ENCODE measurements at regions not wholly inside any gene's neighbourhood (a gene's known extent, or its start where the extent isn't known, plus 50 kb on each side); places are given as distances from the start of the nearest gene placed in this dataset.

DNA sequence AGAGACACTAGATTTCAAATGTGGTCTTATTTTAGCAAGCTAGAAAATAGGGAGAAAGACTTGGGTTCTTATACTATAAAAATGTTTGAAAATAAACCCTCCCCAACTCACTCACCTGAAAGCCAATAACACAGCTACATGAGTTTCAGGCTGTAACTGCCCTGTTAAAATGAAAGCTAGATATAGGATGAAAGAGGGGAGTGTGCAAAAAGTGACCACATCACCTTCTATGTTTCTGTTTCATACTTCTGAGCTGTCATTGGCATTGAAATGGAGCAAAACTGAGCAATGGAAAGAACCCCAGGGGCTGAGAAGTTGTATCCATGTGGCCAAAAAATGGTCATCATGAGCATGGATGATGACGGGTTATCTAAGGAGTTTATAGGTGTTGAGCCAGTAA lies 148.1 kb upstream of the TENT5A start:
- no peak for TF ChIP-seq RAD21 (IDR thresholded peaks at IDR 0.05; ENCODE audit: low read depth)
- no peak for TF ChIP-seq CEBPB (IDR thresholded peaks at IDR 0.05)
- no peak for TF ChIP-seq ZBTB7A (IDR thresholded peaks at IDR 0.05; ENCODE audit: low read depth)
- TF ChIP-seq, protein P1, sequence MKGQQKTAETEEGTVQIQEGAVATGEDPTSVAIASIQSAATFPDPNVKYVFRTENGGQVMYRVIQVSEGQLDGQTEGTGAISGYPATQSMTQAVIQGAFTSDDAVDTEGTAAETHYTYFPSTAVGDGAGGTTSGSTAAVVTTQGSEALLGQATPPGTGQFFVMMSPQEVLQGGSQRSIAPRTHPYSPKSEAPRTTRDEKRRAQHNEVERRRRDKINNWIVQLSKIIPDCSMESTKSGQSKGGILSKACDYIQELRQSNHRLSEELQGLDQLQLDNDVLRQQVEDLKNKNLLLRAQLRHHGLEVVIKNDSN (IDR thresholded peaks at IDR 0.05): no peak
- TF ChIP-seq YY1 (IDR thresholded peaks at IDR 0.05; ENCODE audit: low read depth): no peak
- no peak for TF ChIP-seq CREB1 (IDR thresholded peaks at IDR 0.05; ENCODE audit: low read depth)
- TF ChIP-seq EP300 (IDR thresholded peaks at IDR 0.05; ENCODE audit: borderline replicate concordance): no peak
- no peak for TF ChIP-seq EGR1 (IDR thresholded peaks at IDR 0.05)
- TF ChIP-seq TEAD4 (IDR thresholded peaks at IDR 0.05): no peak
- no peak for TF ChIP-seq NFIC (IDR thresholded peaks at IDR 0.05)
- no peak for TF ChIP-seq FOXM1 (IDR thresholded peaks at IDR 0.05; ENCODE audit: borderline replicate concordance, low read depth)

DNA sequence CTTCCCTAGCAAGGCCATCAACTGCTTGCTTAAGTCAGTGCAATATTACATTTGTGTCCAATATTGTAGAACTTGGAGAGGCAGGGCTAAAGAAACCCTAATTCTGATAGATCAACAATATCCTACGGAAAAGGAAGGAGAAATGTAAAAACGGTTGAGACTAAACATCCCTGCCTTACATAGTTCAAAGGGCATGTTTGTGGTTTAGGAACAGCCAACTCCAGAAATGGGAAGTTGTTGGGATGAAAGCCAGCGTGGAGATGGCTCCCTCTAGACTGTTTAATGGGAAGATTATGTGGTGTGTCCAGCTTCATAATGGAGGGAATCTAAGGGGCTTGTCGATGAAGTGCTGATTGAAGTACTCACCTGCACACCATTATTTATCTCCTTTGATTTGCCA lies 145.3 kb upstream of the TENT5A start:
- TF ChIP-seq, protein P2, sequence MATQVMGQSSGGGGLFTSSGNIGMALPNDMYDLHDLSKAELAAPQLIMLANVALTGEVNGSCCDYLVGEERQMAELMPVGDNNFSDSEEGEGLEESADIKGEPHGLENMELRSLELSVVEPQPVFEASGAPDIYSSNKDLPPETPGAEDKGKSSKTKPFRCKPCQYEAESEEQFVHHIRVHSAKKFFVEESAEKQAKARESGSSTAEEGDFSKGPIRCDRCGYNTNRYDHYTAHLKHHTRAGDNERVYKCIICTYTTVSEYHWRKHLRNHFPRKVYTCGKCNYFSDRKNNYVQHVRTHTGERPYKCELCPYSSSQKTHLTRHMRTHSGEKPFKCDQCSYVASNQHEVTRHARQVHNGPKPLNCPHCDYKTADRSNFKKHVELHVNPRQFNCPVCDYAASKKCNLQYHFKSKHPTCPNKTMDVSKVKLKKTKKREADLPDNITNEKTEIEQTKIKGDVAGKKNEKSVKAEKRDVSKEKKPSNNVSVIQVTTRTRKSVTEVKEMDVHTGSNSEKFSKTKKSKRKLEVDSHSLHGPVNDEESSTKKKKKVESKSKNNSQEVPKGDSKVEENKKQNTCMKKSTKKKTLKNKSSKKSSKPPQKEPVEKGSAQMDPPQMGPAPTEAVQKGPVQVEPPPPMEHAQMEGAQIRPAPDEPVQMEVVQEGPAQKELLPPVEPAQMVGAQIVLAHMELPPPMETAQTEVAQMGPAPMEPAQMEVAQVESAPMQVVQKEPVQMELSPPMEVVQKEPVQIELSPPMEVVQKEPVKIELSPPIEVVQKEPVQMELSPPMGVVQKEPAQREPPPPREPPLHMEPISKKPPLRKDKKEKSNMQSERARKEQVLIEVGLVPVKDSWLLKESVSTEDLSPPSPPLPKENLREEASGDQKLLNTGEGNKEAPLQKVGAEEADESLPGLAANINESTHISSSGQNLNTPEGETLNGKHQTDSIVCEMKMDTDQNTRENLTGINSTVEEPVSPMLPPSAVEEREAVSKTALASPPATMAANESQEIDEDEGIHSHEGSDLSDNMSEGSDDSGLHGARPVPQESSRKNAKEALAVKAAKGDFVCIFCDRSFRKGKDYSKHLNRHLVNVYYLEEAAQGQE (IDR thresholded peaks at IDR 0.05; ENCODE audit: low read depth): no peak
- no peak for TF ChIP-seq EP300 (IDR thresholded peaks at IDR 0.05; ENCODE audit: borderline replicate concordance)

DNA sequence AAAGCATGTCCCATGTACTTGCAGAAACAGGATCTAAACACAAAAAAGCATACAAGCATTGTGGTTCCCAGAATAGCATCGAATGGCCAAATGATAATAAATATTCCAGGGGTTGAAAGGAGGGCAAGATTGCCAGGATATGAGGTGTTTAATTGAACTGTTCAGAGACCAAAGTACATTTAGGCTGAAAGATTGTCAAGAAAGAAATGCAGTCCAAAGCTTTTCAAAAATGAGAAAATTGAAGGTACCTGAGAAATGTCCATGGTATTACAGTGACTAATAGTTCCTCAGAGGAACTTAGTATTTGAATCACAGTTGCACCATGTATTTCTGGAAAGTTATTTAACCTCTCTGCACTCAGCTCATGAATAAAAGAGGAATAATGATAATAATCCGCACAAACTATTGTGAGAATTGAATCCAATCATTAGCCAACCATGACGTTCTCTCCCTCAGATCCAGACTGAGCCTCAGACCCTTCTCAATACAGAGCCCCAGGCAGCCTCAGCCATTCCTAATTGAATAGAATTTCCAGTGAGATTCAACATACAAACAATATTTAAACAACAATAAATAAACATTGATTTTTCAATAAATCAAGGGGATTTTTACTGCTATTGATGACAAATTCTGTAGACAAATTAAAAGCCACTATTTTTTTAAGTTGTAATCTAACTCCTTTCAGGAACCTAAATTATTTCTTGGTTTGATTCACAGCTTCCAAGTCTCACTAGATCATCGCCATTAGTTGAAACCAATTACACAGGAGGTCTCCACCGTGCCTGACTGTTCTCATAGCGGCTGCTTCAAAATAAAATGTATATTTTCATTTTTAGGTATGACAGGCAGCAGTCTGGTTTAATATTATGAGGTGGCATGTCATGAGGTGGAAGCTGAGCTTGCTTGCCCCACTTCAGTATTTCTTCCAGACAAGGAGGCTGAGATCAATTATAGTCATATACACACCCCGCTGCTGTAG lies 144.3 kb upstream of the TENT5A start:
- no peak for TF ChIP-seq CEBPB (IDR thresholded peaks at IDR 0.05)
- no peak for TF ChIP-seq TEAD4 (IDR thresholded peaks at IDR 0.05)
- TF ChIP-seq ZBTB7A (IDR thresholded peaks at IDR 0.05; ENCODE audit: low read depth): no peak

DNA sequence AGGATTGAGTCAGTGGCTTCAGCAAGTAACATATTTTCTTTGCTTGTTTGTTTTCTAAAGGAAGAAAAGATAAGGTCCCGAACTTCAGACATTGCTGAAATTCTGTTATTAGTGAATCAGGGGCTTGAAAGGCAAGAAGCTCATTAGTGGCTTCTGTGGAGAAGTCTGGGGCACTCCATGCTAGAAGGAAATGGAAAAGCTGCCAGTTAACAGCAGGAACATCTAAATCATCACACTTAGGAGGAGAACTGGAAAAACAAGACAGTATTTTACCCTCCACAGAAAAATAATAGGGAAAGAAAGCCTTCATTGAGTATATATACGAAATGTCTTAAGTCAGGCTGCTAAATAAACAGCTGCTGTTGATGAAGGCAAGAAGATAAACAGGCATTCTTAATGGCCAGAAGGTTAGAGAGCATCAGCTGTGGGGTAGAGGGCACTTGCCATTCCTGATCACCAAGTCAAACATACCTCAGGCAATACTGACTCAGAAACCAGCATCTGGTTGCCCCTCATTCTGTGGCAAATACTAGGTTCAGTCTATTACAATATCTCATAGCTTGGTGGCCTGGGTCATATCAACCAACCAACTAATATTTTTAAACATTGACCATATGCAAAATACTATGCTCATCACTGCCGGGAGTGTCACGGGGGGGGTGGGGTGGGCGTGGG lies 143.2 kb upstream of the TENT5A start:
- TF ChIP-seq, protein P1 (IDR thresholded peaks at IDR 0.05): no peak
- no peak for TF ChIP-seq CEBPB (IDR thresholded peaks at IDR 0.05)
- TF ChIP-seq CREB1 (IDR thresholded peaks at IDR 0.05; ENCODE audit: low read depth): no peak
- TF ChIP-seq YY1 (IDR thresholded peaks at IDR 0.05; ENCODE audit: low read depth): no peak

DNA sequence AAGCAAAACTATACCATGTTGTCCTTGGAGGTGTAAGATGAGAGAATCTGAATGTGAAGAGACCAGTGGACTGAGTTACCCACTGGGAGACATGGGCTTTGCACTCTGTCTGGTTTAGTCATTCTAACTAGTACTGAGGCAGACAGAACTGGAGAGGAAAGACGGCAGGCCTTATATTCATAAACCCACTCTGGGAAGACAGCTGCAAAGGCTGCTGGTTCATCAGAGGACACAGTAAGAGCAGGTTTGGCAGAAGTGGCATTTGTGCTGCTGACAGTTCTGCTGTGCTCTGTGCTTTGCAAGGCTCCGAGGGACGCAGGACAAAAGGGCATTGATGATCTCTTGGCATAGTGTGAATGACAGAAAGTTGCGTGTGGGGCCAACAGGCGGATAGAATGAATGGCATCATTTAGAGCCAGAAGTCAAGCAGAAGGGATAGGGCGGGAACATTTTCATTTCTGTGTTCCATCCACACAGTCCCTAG lies 142.3 kb upstream of the TENT5A start:
- TF ChIP-seq CREB1 (IDR thresholded peaks at IDR 0.05; ENCODE audit: low read depth) (no peak), CEBPB (IDR thresholded peaks at IDR 0.05) (no peak), TAF1 (IDR thresholded peaks at IDR 0.05; ENCODE audit: low read depth) (no peak), EP300 (IDR thresholded peaks at IDR 0.05; ENCODE audit: borderline replicate concordance) (no peak), ZBTB7A (IDR thresholded peaks at IDR 0.05; ENCODE audit: low read depth) (no peak), TCF12 (IDR thresholded peaks at IDR 0.05; ENCODE audit: low read depth) (no peak)
- TF ChIP-seq, protein P3, sequence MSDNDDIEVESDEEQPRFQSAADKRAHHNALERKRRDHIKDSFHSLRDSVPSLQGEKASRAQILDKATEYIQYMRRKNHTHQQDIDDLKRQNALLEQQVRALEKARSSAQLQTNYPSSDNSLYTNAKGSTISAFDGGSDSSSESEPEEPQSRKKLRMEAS (IDR thresholded peaks at IDR 0.05): no peak
- TF ChIP-seq, protein P1 (IDR thresholded peaks at IDR 0.05): no peak

DNA sequence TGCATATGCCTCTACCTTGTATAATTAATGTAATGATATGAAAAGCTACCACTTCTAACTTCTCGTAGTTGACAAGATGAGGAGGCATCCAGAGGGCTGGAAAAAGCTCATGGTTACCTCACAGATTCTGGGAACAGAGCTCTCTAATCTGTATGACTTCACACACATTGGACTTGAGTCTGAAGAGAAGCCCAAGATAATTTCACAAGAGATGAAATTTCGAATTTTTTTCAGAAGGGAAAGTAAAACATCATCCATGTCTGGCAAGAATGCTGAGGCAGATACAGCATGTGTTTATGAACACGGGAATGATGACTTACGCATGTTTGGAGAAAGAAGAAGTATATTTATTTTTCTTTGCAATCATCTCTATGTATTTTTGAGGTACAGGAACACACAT lies 141.8 kb upstream of the TENT5A start:
- TF ChIP-seq EGR1 (IDR thresholded peaks at IDR 0.05) (no peak), NFIC (IDR thresholded peaks at IDR 0.05) (no peak), TCF12 (IDR thresholded peaks at IDR 0.05; ENCODE audit: low read depth) (no peak), YY1 (IDR thresholded peaks at IDR 0.05; ENCODE audit: low read depth) (no peak), ZBTB7A (IDR thresholded peaks at IDR 0.05; ENCODE audit: low read depth) (no peak), TEAD4 (IDR thresholded peaks at IDR 0.05) (no peak), CEBPB (IDR thresholded peaks at IDR 0.05) (no peak), RAD21 (IDR thresholded peaks at IDR 0.05; ENCODE audit: low read depth) (no peak), TAF1 (IDR thresholded peaks at IDR 0.05; ENCODE audit: low read depth) (no peak), EP300 (IDR thresholded peaks at IDR 0.05; ENCODE audit: borderline replicate concordance) (no peak), FOXM1 (IDR thresholded peaks at IDR 0.05; ENCODE audit: borderline replicate concordance, low read depth) (no peak), CREB1 (IDR thresholded peaks at IDR 0.05; ENCODE audit: low read depth) (no peak)
- TF ChIP-seq, protein P3 (IDR thresholded peaks at IDR 0.05): no peak
- TF ChIP-seq, protein P1 (IDR thresholded peaks at IDR 0.05): no peak
- TF ChIP-seq, protein P2 (IDR thresholded peaks at IDR 0.05; ENCODE audit: low read depth): no peak
